ENCODE measurements at regions not wholly inside any gene's neighbourhood (a gene's known extent, or its start where the extent isn't known, plus 50 kb on each side); places are given as distances from the start of the nearest gene placed in this dataset.

DNA sequence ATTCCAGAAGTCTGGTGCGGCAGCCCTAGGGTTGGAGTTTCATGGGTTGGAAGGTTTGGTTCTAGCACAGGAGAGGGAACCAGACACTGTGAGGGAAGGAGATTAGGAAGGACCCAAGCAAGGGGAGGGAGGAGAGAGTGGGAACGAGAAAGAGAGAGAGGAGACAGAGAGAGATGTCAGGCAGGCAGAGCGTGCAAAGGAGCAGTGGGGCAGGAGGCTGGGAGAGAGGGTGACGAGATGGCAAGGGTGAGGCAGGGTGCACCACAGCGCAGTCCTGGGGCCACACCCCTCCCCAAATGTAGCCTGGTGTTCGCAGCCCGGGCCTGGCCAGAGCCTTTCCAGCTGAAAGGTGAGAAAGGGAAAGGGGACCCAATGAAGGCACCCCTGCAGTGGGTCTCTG lies 162.9 kb upstream of the TLE3 start:
- Histone ChIP-seq H3K9me3 (no peaks in the 10 kb centered on the region), H3K4me3 (no peak overlapping the region), H3K36me3 (no peaks in the 10 kb centered on the region), H3K27me3 (no peaks in the 10 kb centered on the region), H3K27ac (no peak overlapping the region), H3K4me1 (ENCODE audit: insufficient read depth) (peaks cover 8% of the 10 kb centered on the region)
- DNase-seq: peak in 1 of 5 donors; percentile 8
- 94 to 96% (median 95%) methylated on average over 7 of the region's 7 CpGs for WGBS, 3 donors
- no peak for TF ChIP-seq EP300 (IDR thresholded peaks at IDR 0.05)
- TF ChIP-seq, protein P1, sequence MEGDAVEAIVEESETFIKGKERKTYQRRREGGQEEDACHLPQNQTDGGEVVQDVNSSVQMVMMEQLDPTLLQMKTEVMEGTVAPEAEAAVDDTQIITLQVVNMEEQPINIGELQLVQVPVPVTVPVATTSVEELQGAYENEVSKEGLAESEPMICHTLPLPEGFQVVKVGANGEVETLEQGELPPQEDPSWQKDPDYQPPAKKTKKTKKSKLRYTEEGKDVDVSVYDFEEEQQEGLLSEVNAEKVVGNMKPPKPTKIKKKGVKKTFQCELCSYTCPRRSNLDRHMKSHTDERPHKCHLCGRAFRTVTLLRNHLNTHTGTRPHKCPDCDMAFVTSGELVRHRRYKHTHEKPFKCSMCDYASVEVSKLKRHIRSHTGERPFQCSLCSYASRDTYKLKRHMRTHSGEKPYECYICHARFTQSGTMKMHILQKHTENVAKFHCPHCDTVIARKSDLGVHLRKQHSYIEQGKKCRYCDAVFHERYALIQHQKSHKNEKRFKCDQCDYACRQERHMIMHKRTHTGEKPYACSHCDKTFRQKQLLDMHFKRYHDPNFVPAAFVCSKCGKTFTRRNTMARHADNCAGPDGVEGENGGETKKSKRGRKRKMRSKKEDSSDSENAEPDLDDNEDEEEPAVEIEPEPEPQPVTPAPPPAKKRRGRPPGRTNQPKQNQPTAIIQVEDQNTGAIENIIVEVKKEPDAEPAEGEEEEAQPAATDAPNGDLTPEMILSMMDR (IDR thresholded peaks at IDR 0.05): no peak
- no peak for TF ChIP-seq POLR2A (IDR thresholded peaks at IDR 0.05)
- intact Hi-C loops (cut with DNase I): loop anchor here in 1 of 4 donors (10.0 kb wide), 1 partner anchor 196 kb away; no protein-coding TSS in a partner anchor

DNA sequence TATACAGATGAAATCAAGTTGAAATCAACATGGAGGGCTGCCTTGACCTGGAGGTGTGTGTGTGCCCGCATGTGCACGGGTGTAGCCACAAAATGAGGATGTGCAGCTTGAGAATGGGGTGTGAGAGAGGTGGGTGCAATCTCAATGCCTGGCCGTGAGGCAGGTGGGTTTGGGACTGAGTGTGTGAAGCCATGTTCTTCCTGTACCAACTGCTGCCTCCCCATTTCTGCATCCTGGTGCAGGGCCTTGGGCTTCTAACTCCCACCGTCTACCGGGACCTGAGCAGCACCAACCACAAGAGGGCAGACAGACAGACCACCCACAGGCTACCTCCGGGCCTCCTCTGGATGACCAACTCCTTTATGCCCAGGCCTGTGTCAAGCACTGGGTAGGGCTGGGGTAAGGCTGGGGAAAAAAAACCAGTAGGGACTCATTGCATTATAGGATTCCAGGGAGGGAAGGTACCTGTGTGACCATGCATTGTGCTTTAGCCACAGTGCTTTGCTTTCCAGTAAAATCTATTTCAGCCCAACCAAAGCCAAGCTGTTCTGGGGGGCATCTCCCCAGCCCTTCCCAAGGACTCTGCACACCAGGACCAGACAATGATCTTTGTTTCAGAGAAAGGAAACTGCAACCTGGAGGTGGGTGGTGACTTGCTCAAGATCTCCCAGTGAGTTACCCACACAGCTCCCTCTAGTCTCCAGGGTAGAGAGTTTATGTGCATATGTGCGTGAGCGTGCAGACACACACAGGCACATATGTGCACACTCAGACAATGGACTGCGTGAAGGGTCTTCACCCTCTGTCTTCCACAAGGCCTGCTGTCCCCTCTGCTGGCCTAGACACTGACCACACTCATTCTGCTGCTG lies 162.2 kb upstream of the TLE3 start:
- no peaks in the 10 kb centered on the region for H3K9me3 ChIP-seq
- TF ChIP-seq, protein P1 (IDR thresholded peaks at IDR 0.05): no peak
- TF ChIP-seq EP300 (IDR thresholded peaks at IDR 0.05) (no peak), POLR2A (IDR thresholded peaks at IDR 0.05) (no peak)
- no peak overlapping the region for H3K4me3 ChIP-seq
- intact Hi-C loops (cut with DNase I): loop anchor here in 2 of 4 donors (10.0 kb wide), 3 partner anchors 165 to 775 kb away; partner anchors contain the start of gene TLE3 (in 1 of the 2)
- peaks cover 8% of the 10 kb centered on the region for H3K4me1 ChIP-seq (ENCODE audit: insufficient read depth)
- H3K36me3 ChIP-seq: no peaks in the 10 kb centered on the region
- no peak overlapping the region for H3K27ac ChIP-seq
- WGBS, 3 donors: 83 to 88% (median 83%) methylated on average over 9 of the region's 9 CpGs
- DNase-seq: no peak
- H3K27me3 ChIP-seq: no peaks in the 10 kb centered on the region

DNA sequence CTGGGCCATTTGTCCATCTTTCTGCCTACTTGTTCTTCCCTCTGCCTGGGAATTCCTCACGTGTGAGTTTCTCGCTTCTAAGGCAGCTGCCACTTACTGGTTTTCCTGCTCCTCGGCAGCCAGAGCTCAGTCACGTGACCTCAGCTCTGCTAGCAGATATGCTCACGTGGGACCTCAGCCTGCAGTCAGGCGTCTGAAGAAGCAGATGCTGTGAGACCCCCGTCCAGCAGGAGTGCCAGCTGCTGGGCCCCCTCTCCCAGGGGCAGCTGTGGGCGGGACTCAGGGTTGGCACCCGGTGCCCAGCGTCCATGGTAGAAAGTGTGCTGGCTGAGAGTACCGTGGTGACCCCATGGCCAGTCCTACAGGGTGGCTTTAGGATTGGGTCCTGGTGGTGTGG lies 161.3 kb upstream of the TLE3 start:
- Histone ChIP-seq H3K27me3 (no peaks in the 10 kb centered on the region), H3K4me3 (no peak overlapping the region), H3K9me3 (no peaks in the 10 kb centered on the region), H3K27ac (no peak overlapping the region), H3K36me3 (no peaks in the 10 kb centered on the region), H3K4me1 (ENCODE audit: insufficient read depth) (peaks cover 4% of the 10 kb centered on the region)
- WGBS, 3 donors: 23 to 34% (median 30%) methylated on average over 11 of the region's 11 CpGs
- TF ChIP-seq POLR2A (IDR thresholded peaks at IDR 0.05) (no peak), EP300 (IDR thresholded peaks at IDR 0.05) (no peak)
- TF ChIP-seq, protein P1 (IDR thresholded peaks at IDR 0.05): no peak
- intact Hi-C loops (cut with DNase I): loop anchor here in 2 of 4 donors (10.0 kb wide), 2 partner anchors 164 to 774 kb away; partner anchors contain the start of gene TLE3 (in 1 of the 2)
- peak; percentile 59 to 69 (median 63) for DNase-seq

DNA sequence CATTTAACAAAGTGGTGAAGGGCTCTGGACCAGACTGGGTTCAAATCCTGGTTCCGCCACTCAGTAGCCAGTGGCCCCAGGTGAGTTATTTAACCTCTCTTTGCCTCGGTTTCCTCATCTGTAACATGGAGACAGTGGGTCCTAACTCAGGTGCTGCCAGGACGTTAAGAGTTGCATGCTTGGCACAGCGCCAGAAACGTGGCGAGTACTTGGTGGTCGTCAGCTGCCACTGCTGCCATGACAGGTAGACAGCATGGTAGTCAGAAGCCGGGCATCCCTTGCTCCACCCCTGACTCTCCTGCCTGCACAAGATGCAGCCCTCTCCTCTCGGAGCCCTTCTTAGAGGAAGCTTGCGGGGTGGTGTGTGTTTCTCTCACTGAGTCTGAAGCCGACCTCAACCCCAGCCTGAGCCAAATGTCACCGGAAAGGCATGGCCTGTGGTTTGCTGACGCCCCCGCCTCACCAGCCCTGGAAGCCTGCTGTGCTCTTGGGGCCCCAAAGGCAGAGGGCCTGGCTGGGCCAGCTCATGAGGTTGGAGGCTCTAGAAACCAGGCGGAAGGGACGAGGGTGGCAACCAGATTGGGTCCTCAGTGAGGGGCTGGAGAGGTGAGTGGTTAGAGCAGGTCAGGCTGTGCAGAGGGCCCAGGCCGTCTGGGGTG lies 160.8 kb upstream of the TLE3 start:
- H3K4me1 ChIP-seq (ENCODE audit: insufficient read depth): peaks cover 2% of the 10 kb centered on the region
- H3K4me3 ChIP-seq: no peak overlapping the region
- H3K27me3 ChIP-seq: no peaks in the 10 kb centered on the region
- H3K27ac ChIP-seq: no peak overlapping the region
- TF ChIP-seq, protein P1 (IDR thresholded peaks at IDR 0.05): no peak
- TF ChIP-seq EP300 (IDR thresholded peaks at IDR 0.05) (no peak), POLR2A (IDR thresholded peaks at IDR 0.05) (no peak)
- H3K9me3 ChIP-seq: no peaks in the 10 kb centered on the region
- H3K36me3 ChIP-seq: no peaks in the 10 kb centered on the region
- peak in 1 of 5 donors; percentile 45 for DNase-seq
- WGBS, 3 donors: 51 to 62% (median 52%) methylated on average over 17 of the region's 17 CpGs
- intact Hi-C loops (cut with DNase I): loop anchor here in 2 of 4 donors (10.0 kb wide), 2 partner anchors 164 to 774 kb away; partner anchors contain the start of gene TLE3 (in 1 of the 2)
